ENCODE measurements at regions not wholly inside any gene's neighbourhood (a gene's known extent, or its start where the extent isn't known, plus 50 kb on each side); places are given as distances from the start of the nearest gene placed in this dataset.

DNA sequence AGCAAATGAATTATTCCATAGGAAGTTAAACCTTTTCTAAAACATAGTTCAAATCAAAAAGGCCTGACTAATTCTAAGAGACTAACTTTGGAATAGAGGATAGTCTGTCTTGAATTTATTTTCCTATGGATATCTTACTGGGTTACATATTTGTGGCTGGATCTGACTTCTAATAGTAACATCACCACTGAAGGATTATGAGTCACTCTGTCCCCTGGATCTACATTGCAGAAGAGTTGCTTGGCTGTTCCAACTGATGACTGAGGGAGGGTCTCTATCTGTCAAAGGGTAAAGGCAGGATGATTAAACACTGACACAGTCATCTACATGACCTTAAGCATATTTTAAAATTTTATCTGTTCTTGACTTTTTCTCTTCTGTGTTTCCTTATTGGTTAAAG is 119.6 kb upstream of the FST start:
- Histone ChIP-seq H3K4me3 (replicated peaks in 1 of 3; ENCODE audit: low read depth in 2 of 3, low read length in 3 of 3) (no peak overlapping the region), H4K20me1 (ENCODE audit: insufficient read depth, low read length) (no peaks in the 10 kb centered on the region), H3K36me3 (replicated peaks in 1 of 2; ENCODE audit: control insufficient read depth in 1 of 2, insufficient read depth in 2 of 2, low read length in 2 of 2) (no peaks in the 10 kb centered on the region), H2AFZ (ENCODE audit: insufficient read depth, low read depth, low read length, poor library complexity, severe bottlenecking) (no peak overlapping the region), H3K79me2 (ENCODE audit: insufficient read depth, low read length) (no peaks in the 10 kb centered on the region), H3K4me1 (ENCODE audit: control insufficient read depth in 1 of 2, insufficient read depth in 2 of 2, low read length in 2 of 2) (no peaks in the 10 kb centered on the region), H3K9me3 (replicated peaks in 1 of 2; ENCODE audit: control insufficient read depth in 1 of 2, insufficient read depth in 1 of 2, low read length in 2 of 2) (peaks cover 0 to 3% of the 10 kb centered on the region in 2 donors), H3K9ac (ENCODE audit: insufficient read depth, low read length, poor library complexity, severe bottlenecking) (no peak overlapping the region), H3K27me3 (ENCODE audit: control insufficient read depth in 2 of 2, insufficient read depth in 2 of 2, low read length in 2 of 2) (no peaks in the 10 kb centered on the region), H3K4me2 (replicated peaks; ENCODE audit: extremely low read depth, low read length, poor library complexity, severe bottlenecking) (no peak overlapping the region), H3K27ac (ENCODE audit: low read depth in 1 of 2, low read length in 2 of 2) (no peak overlapping the region)
- Mint-ChIP-seq H3K4me3 (no peak overlapping the region), H3K27ac (no peak overlapping the region), H3K27me3 (ENCODE audit: low read depth in 3 of 3) (peaks cover 0 to 3% (median 1%) of the 10 kb centered on the region in 3 donors), H3K4me1 (no peaks in the 10 kb centered on the region), H3K9me3 (peaks cover 0 to 7% (median 2%) of the 10 kb centered on the region in 7 donors), H3K36me3 (no peaks in the 10 kb centered on the region)
- no peak for DNase-seq
- TF ChIP-seq, protein P1, sequence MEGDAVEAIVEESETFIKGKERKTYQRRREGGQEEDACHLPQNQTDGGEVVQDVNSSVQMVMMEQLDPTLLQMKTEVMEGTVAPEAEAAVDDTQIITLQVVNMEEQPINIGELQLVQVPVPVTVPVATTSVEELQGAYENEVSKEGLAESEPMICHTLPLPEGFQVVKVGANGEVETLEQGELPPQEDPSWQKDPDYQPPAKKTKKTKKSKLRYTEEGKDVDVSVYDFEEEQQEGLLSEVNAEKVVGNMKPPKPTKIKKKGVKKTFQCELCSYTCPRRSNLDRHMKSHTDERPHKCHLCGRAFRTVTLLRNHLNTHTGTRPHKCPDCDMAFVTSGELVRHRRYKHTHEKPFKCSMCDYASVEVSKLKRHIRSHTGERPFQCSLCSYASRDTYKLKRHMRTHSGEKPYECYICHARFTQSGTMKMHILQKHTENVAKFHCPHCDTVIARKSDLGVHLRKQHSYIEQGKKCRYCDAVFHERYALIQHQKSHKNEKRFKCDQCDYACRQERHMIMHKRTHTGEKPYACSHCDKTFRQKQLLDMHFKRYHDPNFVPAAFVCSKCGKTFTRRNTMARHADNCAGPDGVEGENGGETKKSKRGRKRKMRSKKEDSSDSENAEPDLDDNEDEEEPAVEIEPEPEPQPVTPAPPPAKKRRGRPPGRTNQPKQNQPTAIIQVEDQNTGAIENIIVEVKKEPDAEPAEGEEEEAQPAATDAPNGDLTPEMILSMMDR (IDR thresholded peaks at IDR 0.05) = no peak
- intact Hi-C loops (cut with micrococcal nuclease) = no loop called here

DNA sequence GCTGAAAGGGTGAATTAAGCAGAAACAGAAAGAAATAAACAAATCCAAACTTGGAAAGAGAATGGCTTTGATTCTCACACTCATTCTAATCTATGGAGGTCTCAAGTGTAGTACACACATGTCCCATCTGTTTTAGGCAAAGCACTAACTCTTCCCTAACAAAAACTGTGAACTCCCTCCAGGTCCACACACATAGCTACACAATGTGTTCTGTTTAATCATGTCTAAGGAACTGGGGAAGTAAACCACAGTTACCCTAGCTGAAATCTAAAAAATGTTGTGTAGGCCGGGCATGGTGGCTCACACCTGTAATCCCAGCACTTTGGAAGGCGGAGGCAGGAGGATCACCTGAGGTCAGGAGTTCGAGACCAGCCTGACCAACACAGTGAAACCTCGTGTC is 118.7 kb upstream of the FST start:
- no peaks in the 10 kb centered on the region for H3K4me1 ChIP-seq (ENCODE audit: control insufficient read depth in 1 of 2, insufficient read depth in 2 of 2, low read length in 2 of 2)
- H3K9ac ChIP-seq (ENCODE audit: insufficient read depth, low read length, poor library complexity, severe bottlenecking) = no peak overlapping the region
- H3K27ac Mint-ChIP-seq = no peak overlapping the region
- no peak overlapping the region for H2AFZ ChIP-seq (ENCODE audit: insufficient read depth, low read depth, low read length, poor library complexity, severe bottlenecking)
- no peak for DNase-seq
- no peak overlapping the region for H3K4me2 ChIP-seq (replicated peaks; ENCODE audit: extremely low read depth, low read length, poor library complexity, severe bottlenecking)
- no peak overlapping the region for H3K4me3 ChIP-seq (replicated peaks in 1 of 3; ENCODE audit: low read depth in 2 of 3, low read length in 3 of 3)
- TF ChIP-seq, protein P1 (IDR thresholded peaks at IDR 0.05) = no peak
- no peaks in the 10 kb centered on the region for H3K36me3 Mint-ChIP-seq
- H3K36me3 ChIP-seq (replicated peaks in 1 of 2; ENCODE audit: control insufficient read depth in 1 of 2, insufficient read depth in 2 of 2, low read length in 2 of 2) = no peaks in the 10 kb centered on the region
- H3K79me2 ChIP-seq (ENCODE audit: insufficient read depth, low read length) = no peaks in the 10 kb centered on the region
- H3K27me3 Mint-ChIP-seq (ENCODE audit: low read depth in 3 of 3) = peaks cover 0 to 3% (median 1%) of the 10 kb centered on the region in 3 donors
- no peaks in the 10 kb centered on the region for H3K4me1 Mint-ChIP-seq
- WGBS (ENCODE audit: insufficient coverage) = 95% methylated on average over 4 of the region's 4 CpGs
- peaks cover 0 to 3% of the 10 kb centered on the region in 2 donors for H3K9me3 ChIP-seq (replicated peaks in 1 of 2; ENCODE audit: control insufficient read depth in 1 of 2, insufficient read depth in 1 of 2, low read length in 2 of 2)
- no peak overlapping the region for H3K4me3 Mint-ChIP-seq
- no peak overlapping the region for H3K27ac ChIP-seq (ENCODE audit: low read depth in 1 of 2, low read length in 2 of 2)
- H3K9me3 Mint-ChIP-seq = peaks cover 0 to 9% (median 3%) of the 10 kb centered on the region in 7 donors
- no peaks in the 10 kb centered on the region for H3K27me3 ChIP-seq (ENCODE audit: control insufficient read depth in 2 of 2, insufficient read depth in 2 of 2, low read length in 2 of 2)
- intact Hi-C loops (cut with micrococcal nuclease) = no loop called here
- no peaks in the 10 kb centered on the region for H4K20me1 ChIP-seq (ENCODE audit: insufficient read depth, low read length)

Measured in CD14-positive monocyte (primary cell).